Spleen (tissue), 7 donors: ENCODE measurements at regions not wholly inside any gene's neighbourhood (a gene's known extent, or its start where the extent isn't known, plus 50 kb on each side); places are given as distances from the start of the nearest gene placed in this dataset.
"Not testable (repeated sequence)": the region's sequence is repeated elsewhere in the genome, so short reads cannot be mapped to it uniquely, and the experiment has no call there.

Experiments used
- POLR2AphosphoS5 ChIP-seq, 3 donors: sonication (generic); formaldehyde crosslinking; IDR thresholded peaks; one replicate each; pipeline ENCODE4 v1.5.1; 2017; ENCODE audit warnings: antibody characterized with exemption in 3 of 3
- TF ChIP-seq, protein P1 (sequence below), 11 experiments: fragments of 200-600 bp in 7 of 11; fragments of 450-650 bp in 4 of 11; sonication (generic) in 4 of 11; IDR thresholded peaks in 8 of 11; conservative IDR thresholded peaks in 3 of 11; 1 replicate in 7 of 11; 2 replicates in 4 of 11; pipeline versions ENCODE4 v1.4.0 to v1.8.0; 2016 to 2021; ENCODE audit warnings: antibody characterized with exemption in 11 of 11, inconsistent platforms in 4 of 11, mild to moderate bottlenecking in 1 of 11
- donor health status: DM: no; HTN: no; CAD: no; lungs with moderate emphysema.
- donor health status: DM: no; HTN: no; CAD: no.
- donor health status: DM: no; HTN: no; CAD: no.

DNA sequence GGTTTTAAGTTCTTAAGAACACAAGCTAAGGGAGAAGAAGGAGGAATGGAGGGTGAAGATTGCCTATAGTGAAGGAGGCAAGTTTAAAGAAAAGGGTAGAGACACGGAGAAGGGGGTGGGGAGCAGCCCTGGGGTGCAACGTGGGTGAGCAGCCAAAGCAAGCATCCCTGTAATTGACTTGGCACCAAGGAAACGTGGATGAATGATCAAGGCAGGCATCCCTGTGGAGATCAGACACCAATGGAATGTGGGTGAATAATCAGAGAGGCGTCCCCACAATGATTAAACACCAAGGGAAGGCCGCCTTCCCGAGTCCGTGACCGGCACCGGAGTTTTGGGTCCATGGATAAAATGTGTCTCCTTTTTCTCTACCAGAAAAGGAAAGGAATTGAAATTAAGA, 58.4 kb upstream of the CCDC90B start:
- TF ChIP-seq, protein P1, sequence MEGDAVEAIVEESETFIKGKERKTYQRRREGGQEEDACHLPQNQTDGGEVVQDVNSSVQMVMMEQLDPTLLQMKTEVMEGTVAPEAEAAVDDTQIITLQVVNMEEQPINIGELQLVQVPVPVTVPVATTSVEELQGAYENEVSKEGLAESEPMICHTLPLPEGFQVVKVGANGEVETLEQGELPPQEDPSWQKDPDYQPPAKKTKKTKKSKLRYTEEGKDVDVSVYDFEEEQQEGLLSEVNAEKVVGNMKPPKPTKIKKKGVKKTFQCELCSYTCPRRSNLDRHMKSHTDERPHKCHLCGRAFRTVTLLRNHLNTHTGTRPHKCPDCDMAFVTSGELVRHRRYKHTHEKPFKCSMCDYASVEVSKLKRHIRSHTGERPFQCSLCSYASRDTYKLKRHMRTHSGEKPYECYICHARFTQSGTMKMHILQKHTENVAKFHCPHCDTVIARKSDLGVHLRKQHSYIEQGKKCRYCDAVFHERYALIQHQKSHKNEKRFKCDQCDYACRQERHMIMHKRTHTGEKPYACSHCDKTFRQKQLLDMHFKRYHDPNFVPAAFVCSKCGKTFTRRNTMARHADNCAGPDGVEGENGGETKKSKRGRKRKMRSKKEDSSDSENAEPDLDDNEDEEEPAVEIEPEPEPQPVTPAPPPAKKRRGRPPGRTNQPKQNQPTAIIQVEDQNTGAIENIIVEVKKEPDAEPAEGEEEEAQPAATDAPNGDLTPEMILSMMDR (IDR thresholded peaks at IDR 0.05 in 8 of 11, conservative IDR thresholded peaks at IDR 0.05 in 3 of 11), result not testable (repeated sequence)
- not testable (repeated sequence) for TF ChIP-seq POLR2AphosphoS5 (IDR thresholded peaks at IDR 0.05)
